DMS 273 treated with DMSO at 0.1 percent for 48 hours (cell line): ENCODE measurements at regions not wholly inside any gene's neighbourhood (a gene's known extent, or its start where the extent isn't known, plus 50 kb on each side); places are given as distances from the start of the nearest gene placed in this dataset.

Source experiments
- DNase-seq: peaks from one replicate; lab custom pipeline; 2025; lab: John Stamatoyannopoulos, UW

DNA sequence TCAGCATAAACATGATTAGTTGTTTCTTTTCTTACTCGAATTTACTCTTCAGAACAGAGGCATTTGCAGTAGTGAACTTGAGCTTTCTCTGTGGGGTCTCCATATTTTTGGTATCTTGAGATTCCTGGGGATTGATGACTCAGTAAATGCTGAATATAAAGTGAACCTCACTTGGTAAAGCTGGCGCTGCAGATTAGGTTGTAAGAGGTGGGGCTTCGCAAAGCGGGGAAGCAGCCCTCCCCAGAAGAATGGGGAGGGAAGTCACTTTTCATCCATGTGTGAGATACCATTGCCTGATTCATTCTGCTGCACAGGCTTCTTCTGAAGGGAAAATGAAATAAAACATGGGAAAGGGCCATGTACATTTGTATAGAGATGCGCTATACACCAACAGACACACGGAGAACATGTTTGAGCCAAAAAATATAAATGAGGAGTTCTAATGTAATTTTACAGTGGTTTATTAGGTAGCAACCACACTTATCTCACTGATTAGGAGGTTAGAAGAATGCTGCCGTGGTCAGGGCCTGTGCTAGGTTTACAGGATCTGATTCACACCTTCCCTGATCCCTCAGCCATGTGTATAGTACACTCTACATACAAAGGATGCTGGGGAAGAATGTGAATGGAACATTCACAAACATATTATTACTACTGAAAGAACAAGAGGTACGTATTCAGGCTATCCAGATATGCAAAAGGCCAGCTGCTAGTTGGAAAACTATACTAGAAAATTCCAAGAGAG, 63.5 kb downstream of the DNTTIP2 start:
- no peak for DNase-seq

DNA sequence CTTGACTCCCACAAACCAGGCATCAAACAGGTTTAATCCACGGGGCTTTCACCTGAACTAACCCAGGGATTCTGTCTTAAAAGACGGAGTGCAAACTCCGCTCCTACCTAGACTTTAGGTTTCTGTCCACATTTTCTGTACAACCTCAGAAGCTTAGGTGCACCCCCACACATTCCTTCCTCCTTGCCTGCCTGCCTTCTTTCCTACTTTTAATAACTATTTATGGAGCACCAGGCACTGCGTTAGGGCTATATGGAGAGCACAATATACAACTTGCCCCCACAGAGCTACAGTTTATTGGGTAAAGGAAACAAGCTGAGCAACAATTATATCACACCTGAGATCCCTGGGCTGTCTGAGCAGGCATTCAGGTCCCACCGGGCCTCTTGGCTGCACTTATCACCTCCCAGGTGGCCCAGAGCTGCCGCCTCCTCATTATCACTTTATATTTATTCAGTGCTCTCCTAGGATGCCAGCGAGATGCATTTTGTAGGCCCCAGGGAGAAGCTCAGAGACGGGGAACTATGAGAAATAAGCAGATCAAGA, 64.1 kb downstream of the DNTTIP2 start:
- no peak for DNase-seq

DNA sequence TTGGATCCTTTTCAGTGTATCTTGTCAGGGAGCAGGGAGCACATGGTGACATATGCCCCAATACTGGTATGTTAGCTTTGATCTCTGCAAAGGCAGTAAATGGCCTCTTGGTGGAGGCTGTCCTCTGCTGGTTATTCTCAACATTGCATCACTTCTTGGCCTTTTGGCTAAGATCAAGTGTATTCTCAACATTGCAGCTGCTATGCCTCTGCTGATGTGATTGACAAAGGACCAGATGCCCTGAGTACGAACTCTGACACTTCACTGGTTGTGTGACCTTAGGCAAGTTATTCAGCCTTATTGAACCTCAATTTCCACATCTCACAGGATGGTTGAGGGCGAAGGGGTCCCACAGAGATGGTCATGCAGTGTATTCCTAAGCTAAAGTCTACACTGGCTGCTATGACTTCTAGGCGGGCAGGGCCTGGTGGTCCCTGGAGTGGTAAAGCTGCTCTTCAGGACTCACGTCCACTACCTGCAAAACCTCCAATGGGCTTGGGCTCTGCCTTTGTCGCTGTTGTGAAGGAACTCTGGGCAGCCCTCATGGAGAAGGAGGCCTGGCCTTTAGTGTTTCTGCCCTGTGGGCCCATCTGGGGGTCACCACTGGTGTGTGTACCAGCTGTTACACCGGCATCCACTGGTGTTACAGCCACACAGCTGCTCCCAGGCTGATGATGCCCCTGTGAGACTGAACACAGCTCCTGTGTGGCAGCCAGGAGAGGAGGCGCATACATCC, 64.8 kb downstream of the DNTTIP2 start:
- peak; percentile 82 for DNase-seq

DNA sequence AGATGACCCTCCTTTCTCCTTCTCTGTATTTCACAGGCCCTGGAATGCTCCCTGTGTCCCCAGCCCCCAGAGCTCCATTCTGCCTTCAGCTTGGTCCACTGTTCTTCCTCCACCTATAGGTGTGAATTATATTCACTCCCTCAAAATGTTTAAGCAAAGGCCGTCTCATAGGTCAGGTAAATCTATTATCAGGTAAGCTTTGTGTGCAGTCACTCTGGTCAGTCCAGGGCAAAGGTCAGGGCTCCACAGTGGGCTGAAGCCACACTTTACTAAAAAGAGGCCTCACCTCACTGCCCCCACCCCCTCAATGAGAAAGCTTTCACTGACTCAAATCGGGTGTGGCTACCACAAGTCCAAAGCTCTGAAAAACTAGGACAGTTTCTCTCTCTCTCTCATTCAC, 65.9 kb downstream of the DNTTIP2 start:
- DNase-seq: no peak

DNA sequence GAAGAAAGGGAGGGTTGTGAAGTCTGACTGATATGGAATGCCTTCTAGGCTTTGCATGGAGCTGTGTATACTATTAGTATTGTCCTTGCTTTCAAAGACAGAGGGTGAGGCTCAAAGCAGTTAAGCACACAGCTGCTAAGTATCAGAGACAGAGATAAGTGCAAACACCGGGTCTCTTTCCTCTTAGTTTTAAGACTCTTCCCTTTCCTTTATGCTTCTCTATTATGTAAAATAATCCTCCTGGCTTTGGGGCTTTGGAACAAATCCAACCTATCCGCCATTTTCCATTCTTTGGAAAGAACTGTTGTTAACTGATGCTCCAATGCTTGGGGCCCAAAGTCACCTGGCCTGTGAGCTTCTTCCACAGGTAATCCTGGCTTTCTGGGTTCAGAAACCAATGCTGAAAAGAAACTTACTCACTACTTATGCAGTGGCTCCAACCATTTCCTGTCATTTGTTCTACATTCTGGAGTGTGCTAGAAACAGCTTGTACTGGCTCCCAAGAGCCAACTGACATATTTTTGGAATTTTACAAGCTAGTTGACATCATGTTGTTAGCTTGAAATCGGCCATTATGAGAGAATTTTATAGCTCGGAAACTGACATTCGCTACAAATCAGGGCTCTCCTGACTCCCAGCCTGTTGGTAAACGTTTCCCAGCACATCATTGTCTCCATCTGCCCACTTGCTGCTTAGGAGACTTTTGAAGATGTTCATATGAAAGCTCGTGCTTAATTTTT, 67.5 kb downstream of the DNTTIP2 start:
- DNase-seq: no peak

DNA sequence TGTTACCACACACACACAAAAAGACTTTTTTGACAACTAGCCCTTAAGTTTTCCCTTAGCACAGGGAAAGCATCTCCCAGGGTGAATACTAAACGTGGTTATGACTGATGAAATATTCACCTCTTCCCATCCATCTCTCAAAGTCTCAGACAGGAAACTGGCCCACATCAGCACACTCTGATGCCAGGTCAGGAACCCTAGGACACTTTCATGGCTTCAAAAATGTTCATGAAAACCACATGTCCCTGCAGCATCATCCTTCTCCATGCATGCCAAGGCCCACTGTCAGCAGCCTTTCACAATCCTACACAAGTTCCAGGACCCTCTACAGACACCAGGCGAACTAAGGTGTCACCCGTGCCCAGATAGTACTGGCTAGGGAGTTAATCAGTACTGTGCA, 68.7 kb downstream of the DNTTIP2 start:
- DNase-seq: no peak

DNA sequence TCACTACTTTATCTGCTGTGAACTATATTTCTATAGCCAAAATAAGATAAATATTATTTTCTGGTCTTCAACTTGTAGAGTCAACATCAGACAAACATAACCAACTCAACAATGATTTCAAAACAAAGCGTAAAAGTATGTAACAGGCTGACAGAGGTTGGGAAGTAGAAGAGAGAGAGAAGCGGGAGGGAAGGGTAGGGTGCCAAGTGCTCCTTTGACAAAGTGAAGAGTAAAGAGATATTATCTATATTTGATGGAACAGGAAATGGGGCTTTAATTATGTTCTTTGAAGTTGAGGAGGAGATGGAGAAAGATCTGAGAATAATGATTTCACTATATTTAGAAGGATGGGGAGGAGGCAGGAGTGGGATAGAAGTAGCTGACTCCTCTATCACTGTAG, 70.1 kb downstream of the DNTTIP2 start:
- no peak for DNase-seq

DNA sequence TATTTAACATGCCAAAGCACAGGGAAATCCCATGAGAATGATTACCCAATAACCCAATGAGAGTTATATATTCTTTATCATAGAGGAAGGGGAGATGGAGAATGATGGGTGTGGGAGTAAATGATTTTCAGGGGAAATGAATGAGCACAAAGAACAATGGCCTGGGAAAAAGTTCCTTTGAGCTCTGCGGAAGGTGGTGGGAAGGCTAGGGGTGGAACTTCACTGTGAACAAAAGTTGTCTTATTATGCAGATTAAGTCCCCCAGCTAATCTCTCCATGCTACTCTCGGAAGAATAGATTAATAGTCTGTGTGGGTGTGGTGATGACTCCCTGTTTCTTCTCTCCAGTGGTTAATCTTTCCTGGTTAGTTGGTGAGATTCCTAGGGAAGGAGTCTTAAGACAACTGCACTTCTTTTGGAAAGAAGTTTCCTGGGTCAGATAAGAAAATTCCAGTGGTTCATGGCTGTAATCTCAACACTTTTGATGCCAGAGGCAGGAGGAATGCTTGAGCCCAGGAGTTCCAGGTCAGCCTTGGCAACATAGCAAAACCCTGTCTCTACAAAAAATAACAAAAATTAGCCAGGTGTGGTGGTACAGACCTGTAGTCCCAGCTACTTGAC, 71.6 kb downstream of the DNTTIP2 start:
- no peak for DNase-seq

DNA sequence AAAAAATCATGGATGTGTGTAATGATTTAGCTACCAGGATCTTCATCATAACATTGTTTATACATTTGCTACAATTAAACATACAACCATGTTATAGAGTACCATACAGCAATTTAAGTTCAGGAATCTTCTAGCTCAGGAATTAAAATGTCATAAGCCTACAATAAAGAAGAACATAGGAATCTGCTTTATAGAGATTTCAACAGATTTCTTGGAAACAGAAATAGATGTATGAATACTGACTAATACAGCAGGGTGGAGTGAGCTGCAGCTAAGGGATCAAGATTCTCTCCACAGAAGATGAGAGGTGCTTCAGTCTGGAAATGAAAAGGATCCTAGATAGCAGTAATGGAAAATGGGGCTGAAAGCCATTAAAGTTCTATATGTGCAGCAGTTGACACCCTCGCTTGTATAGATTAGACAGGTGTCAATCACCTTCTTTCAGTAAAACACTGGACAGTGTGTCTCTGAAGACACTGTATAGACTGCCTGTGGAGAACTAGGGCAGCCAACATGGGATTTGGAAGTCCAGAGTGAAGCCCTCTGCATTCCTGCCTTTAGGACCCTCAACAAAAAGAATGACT, 73.9 kb downstream of the DNTTIP2 start:
- DNase-seq: no peak

DNA sequence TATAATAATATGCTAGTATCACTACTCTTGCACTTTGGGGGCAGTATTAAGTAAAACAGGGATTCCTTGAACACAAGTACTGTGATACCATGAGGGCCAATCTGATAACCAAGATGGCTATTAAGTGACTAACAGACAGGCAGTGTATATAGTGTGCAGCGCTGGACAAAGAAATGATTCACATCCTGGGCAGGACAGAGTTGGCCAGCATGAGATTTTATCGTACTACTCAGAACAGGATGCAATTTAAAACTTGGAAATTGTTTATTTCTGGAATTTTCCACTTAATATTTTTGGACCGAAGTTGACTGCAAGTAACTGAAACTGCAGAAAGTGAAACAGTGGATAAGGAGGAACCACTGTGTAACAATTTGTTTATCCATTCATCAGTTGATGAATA, 74.6 kb downstream of the DNTTIP2 start:
- DNase-seq: no peak

DNA sequence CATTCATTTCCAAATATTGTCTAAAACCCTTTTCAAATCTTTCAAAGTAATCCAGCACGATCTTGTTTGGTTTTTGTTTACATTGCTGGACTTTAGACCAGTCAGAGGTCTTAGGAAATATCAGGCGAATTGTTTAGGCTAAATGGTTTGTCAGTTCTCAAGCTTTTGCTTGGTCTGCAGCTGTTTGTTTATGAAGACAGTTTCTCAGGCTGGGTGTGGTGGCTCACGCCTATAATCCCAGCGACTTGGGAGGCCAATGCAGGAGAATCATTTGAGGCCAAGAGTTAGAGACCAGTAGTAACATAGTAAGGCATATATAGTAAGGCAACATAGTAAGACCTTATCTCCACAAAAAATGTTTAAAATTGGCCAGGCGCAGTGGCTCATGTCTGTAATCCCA, 77.5 kb downstream of the DNTTIP2 start:
- DNase-seq: no peak

DNA sequence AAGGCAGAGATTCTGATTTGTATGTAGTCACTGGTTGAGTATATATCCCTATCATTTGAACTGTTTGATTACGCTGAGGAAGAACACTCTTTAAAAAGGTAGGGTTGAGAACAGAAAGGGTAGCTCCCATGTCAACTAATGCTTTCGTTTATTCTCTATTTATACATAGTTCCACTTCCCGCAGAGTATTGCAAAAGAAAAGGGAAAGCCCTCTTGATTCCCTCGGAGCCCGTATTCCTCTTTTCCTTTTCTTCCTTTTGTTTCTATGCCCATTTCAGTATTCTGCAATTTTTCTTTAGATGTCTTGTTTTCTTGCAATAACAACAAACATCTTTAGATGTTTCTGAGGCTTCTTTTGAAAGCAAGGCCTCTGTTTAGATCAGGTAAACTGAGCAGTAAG, 78.2 kb downstream of the DNTTIP2 start:
- no peak for DNase-seq

DNA sequence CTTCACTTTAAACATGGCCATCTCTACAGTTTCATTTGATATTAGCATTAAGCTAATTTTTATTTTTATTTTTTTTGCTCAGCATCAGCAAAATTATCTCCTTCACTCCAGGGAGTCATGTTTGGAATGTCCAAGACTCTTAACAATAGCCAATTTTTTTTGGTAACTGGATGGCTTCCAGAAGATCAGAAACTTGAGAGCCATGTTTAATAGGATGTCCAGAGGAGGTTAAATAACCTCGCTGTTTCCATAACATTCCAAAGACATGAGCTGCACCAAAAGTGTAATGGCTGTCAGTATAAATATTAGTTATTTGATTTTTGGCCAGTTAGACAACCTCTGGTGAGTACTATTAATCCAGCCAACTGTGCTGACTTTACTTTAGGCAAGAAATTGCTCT, 80.7 kb downstream of the DNTTIP2 start:
- no peak for DNase-seq

DNA sequence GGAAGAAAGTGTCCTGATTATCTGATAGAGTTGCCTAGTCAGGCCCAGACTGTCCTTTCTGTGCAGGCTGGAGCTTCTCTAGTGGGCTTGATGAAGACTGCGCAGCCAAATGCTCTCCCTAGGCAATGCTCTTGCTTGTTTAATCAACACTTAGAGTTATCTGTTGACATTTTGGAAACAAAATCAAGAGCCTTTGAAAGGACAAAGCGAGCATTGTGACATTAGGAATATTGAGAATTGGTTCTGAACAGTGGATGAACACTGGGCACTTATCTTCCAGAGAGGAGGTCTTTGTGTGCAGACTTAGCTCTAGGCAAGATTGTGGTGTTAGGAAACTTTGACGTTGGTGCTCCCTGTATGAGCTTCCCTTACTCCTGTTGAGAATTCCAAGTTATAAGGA, 94.5 kb downstream of the DNTTIP2 start:
- DNase-seq: no peak

DNA sequence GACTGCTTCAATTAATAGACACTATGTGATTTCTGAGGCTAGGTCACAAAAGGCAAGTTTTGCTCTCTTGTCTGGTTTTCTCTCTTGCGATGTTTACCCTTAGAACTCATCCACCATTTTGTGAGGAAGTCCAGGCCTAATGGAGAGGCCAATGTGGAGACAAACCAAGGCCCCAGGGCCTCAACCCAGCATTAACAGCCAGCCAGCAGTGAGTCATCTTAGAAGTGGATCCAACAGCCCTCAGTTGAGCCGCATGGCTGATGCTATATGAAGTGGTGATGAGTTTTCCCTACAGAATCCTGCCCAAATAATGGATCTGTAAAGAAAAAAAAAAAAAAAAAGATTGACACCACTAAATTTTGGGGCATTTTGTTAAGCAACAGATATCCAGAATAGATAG, 95.1 kb downstream of the DNTTIP2 start:
- no peak for DNase-seq

DNA sequence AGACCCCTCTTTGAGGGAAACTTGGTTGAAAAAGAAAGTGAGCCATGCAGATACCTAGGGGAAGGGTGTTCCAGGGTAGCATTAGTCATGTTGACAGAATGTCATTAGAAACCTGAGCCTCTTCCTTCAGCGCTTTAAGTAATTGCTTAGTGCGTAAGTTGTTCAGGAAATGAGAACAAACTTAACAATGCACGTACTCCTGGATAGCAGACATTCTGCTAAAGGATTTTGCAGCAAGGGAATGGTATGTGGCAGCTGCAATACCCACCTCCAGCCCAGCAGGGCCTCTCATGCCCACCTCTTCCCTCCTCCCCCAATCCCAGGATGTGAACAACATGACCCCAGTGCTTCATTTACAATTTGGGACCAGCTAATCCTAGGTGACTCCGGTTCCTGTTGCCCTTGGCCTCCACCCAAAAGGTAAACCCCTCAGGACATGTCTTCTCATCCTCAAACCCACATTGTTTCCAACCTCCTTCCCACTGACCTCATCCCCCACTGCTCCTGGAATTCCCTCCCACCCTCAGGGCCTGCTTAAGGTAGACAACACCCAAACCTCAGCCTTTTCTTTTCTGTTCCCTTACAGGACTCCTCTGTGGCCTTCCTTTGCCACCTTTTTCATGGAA, 98.0 kb upstream of the BCAR3 start:
- peak; percentile 19 for DNase-seq

DNA sequence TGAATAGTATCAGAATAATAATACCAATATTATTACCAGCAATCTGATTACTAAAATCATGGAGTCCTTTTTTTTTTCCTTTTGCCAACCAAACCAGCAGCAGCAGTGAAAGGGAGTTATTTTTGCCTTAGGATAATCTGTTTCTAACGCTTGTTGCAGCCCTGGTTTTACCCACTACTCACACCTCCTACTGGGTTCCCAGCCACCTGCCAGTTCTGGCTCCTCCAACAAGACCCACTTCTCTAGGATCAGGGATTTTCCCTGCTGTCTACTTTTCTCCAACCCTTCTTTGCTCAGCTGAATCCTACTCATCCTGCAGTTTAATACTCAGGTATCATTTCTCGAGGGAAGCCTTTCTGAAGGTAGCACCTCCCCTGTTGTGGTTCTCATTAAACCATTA, 96.8 kb upstream of the BCAR3 start:
- DNase-seq: no peak

DNA sequence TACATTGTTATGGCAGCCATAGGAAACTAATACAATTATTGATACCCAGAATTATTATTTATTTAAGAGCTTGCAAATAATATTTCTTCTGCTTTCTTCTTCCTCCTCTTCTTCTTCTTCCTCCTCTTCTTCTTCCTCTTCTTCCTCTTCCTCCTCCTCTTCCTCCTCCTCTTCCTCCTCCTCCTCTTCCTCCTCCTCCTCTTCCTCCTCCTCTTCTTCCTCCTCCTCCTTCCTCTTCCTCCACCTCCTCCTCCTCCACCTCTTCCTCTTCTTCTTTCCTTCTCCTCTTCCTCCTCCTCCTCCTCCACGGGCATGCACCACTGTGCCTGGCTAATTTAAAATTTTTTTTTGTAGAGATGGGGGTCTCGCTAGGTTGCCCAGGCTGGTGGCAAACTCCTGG, 95.6 kb upstream of the BCAR3 start:
- no peak for DNase-seq

DNA sequence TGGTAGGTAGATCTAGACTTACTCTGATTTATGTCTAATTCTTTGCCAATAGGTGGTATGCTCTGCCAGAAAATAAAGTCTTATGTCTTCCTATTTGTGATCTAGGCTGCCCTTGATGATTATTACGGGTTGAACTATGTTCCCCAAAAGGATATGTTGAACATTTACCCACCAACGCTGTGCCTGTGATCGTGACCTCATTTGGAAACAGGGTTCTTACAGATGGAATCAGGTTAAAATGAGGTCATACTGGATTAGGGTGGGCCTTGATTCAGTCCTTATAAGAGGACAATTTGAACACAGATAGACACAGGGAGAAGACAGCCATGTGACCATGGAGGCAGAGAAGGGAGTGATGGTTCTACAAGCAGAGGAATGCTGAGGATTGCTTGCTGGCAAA, 95.1 kb upstream of the BCAR3 start:
- no peak for DNase-seq

DNA sequence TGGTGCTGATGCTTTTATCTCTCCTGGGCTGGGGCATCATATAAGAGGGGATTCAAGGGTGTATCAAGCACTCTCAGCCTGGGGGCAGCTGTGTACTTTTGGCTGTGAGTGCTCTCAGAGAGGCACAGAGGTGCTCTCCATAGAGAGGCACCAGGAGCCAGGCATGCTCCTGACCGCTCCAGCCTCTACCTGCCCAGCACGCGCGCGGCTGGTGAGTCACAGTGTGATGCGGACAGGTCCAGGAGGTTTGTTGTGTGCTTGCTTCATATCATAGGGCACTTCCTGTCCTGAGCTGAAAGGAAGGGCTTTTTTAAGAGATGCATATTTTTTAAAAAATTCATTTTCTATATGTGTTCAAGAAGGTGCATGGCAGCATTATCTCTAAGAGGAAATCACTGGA, 93.6 kb upstream of the BCAR3 start:
- DNase-seq: no peak

DNA sequence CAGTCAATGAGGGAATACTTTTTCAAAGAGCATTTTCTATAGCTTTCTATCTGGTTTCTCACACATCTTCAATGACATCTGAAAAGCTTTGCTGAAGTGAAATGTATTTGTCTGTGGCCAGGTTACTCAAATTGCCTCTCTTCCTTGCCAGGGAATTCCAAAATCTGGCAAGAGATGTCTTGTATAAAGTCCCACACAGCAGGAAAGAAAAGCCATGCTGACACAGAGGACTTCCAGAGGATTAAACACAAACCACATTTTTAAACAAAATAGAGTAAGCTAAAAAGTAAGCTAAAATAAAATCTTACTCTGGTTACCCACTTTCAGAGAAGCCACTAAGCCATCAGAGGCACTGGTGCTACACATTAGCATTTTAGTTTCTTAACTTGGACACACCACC, 93.1 kb upstream of the BCAR3 start:
- no peak for DNase-seq
